Keratinocyte (primary cell): ENCODE measurements at regions not wholly inside any gene's neighbourhood (a gene's known extent, or its start where the extent isn't known, plus 50 kb on each side); places are given as distances from the start of the nearest gene placed in this dataset.

Experiments
- DNase-seq: peaks from one replicate; pipeline ENCODE4 v3.0.0-alpha.2; 2011; ENCODE audit warnings: low read depth, missing footprints, low spot score
- FAIRE-seq: peaks from 2 replicates; lab custom pipeline; 2011; peaks lifted over from hg19 to GRCh38; lab: Jason Lieb, UNC
- H2AFZ ChIP-seq: 2 replicates; pipeline ENCODE4 v1.6.0; 2012; ENCODE audit warnings: low read length, control low read depth, inconsistent platforms; ENCODE audit not compliant: control insufficient read depth
- H3K27ac ChIP-seq: 2 replicates; pipeline ENCODE4 v1.5.1; 2011; ENCODE audit warnings: low read length; ENCODE audit not compliant: control insufficient read depth, insufficient read depth
- H3K27me3 ChIP-seq: 3 replicates; pipeline ENCODE4 v1.6.0; 2011; ENCODE audit warnings: low read length; ENCODE audit not compliant: control insufficient read depth, insufficient read depth; ENCODE audit errors: extremely low read depth
- H3K36me3 ChIP-seq, 2 experiments: 2 replicates in 1 of 2; 3 replicates in 1 of 2; pipeline ENCODE4 v1.5.1; 2011; ENCODE audit warnings: low read length in 2 of 2, mild to moderate bottlenecking in 1 of 2; ENCODE audit not compliant: control insufficient read depth in 2 of 2, insufficient read depth in 2 of 2; ENCODE audit errors: extremely low read depth in 1 of 2
- H3K4me1 ChIP-seq: 3 replicates; pipeline ENCODE4 v1.5.1; 2011; ENCODE audit warnings: low read length; ENCODE audit not compliant: control insufficient read depth, insufficient read depth; ENCODE audit errors: extremely low read depth
- H3K4me2 ChIP-seq: 3 replicates; pipeline ENCODE4 v1.6.0; 2011; ENCODE audit warnings: low read depth, low read length; ENCODE audit not compliant: control insufficient read depth, insufficient read depth; ENCODE audit errors: extremely low read depth
- H3K4me3 ChIP-seq, 3 experiments: fragments of 200-600 bp in 1 of 3; sonication (generic) in 1 of 3; 2 replicates in 2 of 3; 3 replicates in 1 of 3; pipeline ENCODE4 v1.5.1; 2011 to 2016; ENCODE audit warnings: low read length in 3 of 3, mild to moderate bottlenecking in 3 of 3, control low read depth in 2 of 3, inconsistent platforms in 1 of 3, low read depth in 1 of 3, mixed read lengths in 1 of 3, mixed run types in 1 of 3, moderate library complexity in 1 of 3; ENCODE audit not compliant: control insufficient read depth in 2 of 3, insufficient read depth in 2 of 3; ENCODE audit errors: extremely low read depth in 1 of 3
- H3K79me2 ChIP-seq: 2 replicates; pipeline ENCODE4 v1.6.0; 2012; ENCODE audit warnings: low read length; ENCODE audit not compliant: control insufficient read depth, insufficient read depth
- H3K9ac ChIP-seq: 3 replicates; pipeline ENCODE4 v1.6.0; 2011; ENCODE audit warnings: low read length; ENCODE audit not compliant: control insufficient read depth, insufficient read depth; ENCODE audit errors: extremely low read depth
- H3K9me1 ChIP-seq: 3 replicates; pipeline ENCODE4 v1.6.0; 2011; ENCODE audit warnings: low read length; ENCODE audit not compliant: control insufficient read depth, insufficient read depth; ENCODE audit errors: extremely low read depth
- H3K9me3 ChIP-seq: 2 replicates; pipeline ENCODE4 v1.5.1; 2012; ENCODE audit warnings: low read depth, low read length; ENCODE audit not compliant: control insufficient read depth
- H4K20me1 ChIP-seq: 3 replicates; pipeline ENCODE4 v1.6.0; 2011; ENCODE audit warnings: low read length; ENCODE audit not compliant: control insufficient read depth, insufficient read depth; ENCODE audit errors: extremely low read depth
- EZH2 ChIP-seq: IDR thresholded peaks from one replicate; pipeline ENCODE4 v1.6.1; 2012; ENCODE audit warnings: inconsistent platforms, mild to moderate bottlenecking, low read length, moderate library complexity
- dilution Hi-C: fragments of 300-500 bp; cut with MboI; formaldehyde crosslinking; loops from one replicate; pipeline ENCODE4 v1.7.0; 2020; ENCODE audit warnings: low sequenced_read_pairs; ENCODE audit not compliant: extremely low pct_ligation_motif_present
- TF ChIP-seq, protein P1 (sequence below), 3 experiments: IDR thresholded peaks in 1 of 3; conservative IDR thresholded peaks in 1 of 3; optimal IDR thresholded peaks in 1 of 3; 2 replicates in 2 of 3; 3 replicates in 1 of 3; pipeline versions ENCODE3 to v1.5.1; 2011; ENCODE audit warnings: low read length in 3 of 3, mild to moderate bottlenecking in 3 of 3, moderate library complexity in 2 of 3, control low read depth in 1 of 3, inconsistent platforms in 1 of 3; ENCODE audit not compliant: insufficient read depth in 2 of 3; ENCODE audit errors: extremely low read depth in 1 of 3

DNA sequence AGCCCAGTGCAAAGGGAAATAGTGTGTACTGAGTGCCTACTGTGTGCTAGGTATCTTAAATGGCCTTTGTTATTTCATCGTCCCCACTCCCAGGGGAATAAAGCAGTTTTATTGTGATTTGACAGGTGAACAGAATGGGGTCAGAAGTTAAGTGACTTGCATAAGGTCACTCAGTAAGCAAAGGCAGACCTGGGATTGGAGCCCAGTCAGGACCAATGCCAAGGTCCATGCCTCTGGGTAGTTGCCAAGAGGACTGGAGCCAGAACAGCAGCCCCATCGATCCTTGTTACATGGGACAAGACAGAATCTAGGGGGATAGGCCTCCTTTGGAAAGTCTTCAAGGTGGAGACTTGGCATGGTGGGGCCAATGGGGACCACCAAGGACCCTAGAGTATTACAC, 227.4 kb upstream of the PWP1 start:
- H3K27ac ChIP-seq: no peak overlapping the region
- H3K4me1 ChIP-seq: peaks cover 25% of the 10 kb centered on the region
- H3K27me3 ChIP-seq: no peaks in the 10 kb centered on the region
- no peak overlapping the region for H3K9ac ChIP-seq
- H4K20me1 ChIP-seq: no peaks in the 10 kb centered on the region
- H3K9me3 ChIP-seq: no peaks in the 10 kb centered on the region
- DNase-seq (no peak), FAIRE-seq (no peak)
- H3K79me2 ChIP-seq: peaks cover 10% of the 10 kb centered on the region
- H3K4me3 ChIP-seq: no peak overlapping the region
- TF ChIP-seq, protein P1, sequence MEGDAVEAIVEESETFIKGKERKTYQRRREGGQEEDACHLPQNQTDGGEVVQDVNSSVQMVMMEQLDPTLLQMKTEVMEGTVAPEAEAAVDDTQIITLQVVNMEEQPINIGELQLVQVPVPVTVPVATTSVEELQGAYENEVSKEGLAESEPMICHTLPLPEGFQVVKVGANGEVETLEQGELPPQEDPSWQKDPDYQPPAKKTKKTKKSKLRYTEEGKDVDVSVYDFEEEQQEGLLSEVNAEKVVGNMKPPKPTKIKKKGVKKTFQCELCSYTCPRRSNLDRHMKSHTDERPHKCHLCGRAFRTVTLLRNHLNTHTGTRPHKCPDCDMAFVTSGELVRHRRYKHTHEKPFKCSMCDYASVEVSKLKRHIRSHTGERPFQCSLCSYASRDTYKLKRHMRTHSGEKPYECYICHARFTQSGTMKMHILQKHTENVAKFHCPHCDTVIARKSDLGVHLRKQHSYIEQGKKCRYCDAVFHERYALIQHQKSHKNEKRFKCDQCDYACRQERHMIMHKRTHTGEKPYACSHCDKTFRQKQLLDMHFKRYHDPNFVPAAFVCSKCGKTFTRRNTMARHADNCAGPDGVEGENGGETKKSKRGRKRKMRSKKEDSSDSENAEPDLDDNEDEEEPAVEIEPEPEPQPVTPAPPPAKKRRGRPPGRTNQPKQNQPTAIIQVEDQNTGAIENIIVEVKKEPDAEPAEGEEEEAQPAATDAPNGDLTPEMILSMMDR (optimal IDR thresholded peaks at IDR 0.05 in 1 of 3, IDR thresholded peaks at IDR 0.05 in 1 of 3, conservative IDR thresholded peaks at IDR 0.05 in 1 of 3; ENCODE audit: extremely low read depth in 1 of 3, insufficient read depth in 2 of 3, low read length in 3 of 3): no peak
- no peak for TF ChIP-seq EZH2
- H3K36me3 ChIP-seq: no peaks in the 10 kb centered on the region
- dilution Hi-C loops: no loop called here
- H2AFZ ChIP-seq: no peak overlapping the region
- no peak overlapping the region for H3K4me2 ChIP-seq
- H3K9me1 ChIP-seq: no peaks in the 10 kb centered on the region

DNA sequence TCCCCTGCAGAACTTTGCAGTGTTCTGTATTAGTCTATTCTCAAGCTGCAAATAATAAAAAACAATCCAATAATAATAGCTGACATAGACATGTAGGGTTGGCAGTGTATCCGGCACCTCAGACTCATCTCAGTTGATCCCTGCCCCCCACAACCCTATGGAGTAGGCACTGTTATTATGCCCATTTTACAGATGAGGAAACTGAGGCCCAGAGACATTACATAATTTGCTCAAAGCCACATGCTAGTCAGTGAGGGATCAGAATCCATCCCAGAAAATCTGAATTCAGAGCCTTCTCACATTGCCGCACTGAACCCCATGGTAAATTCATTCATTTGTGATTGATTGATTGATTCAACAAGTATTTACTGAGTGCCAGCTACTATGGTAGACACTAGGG, 226.6 kb upstream of the PWP1 start:
- FAIRE-seq (no peak), DNase-seq (no peak)
- Histone ChIP-seq H3K4me1 (peaks cover 25% of the 10 kb centered on the region), H4K20me1 (no peaks in the 10 kb centered on the region), H3K36me3 (no peaks in the 10 kb centered on the region), H3K9ac (no peak overlapping the region), H3K4me2 (no peak overlapping the region), H3K79me2 (peaks cover 10% of the 10 kb centered on the region), H3K9me3 (no peaks in the 10 kb centered on the region), H2AFZ (no peak overlapping the region), H3K9me1 (no peaks in the 10 kb centered on the region), H3K4me3 (no peak overlapping the region), H3K27me3 (no peaks in the 10 kb centered on the region), H3K27ac (no peak overlapping the region)
- TF ChIP-seq, protein P1 (optimal IDR thresholded peaks at IDR 0.05 in 1 of 3, IDR thresholded peaks at IDR 0.05 in 1 of 3, conservative IDR thresholded peaks at IDR 0.05 in 1 of 3; ENCODE audit: extremely low read depth in 1 of 3, insufficient read depth in 2 of 3, low read length in 3 of 3): no peak
- TF ChIP-seq EZH2: no peak
- dilution Hi-C loops: no loop called here
